HepG2 (cell line): ENCODE measurements at regions not wholly inside any gene's neighbourhood (a gene's known extent, or its start where the extent isn't known, plus 50 kb on each side); places are given as distances from the start of the nearest gene placed in this dataset.

Experiments used
- ATAC-seq: fragments of 200-7000 bp; cut with Tn5 transposase; 3 replicates; pipeline ENCODE4 v1.9.1; 2020; ENCODE audit warnings: mild to moderate bottlenecking, moderate library complexity
- BruUV-seq: library from RNA; stranded (reverse); fragments of 400-500 nt; replicated peaks from 2 replicates; lab custom pipeline; 2021; lab: Mats Ljungman, UMichigan
- CTCF ChIA-PET: fragments of 300-600 bp; formaldehyde crosslinking; extraction: SDS; loops from one replicate; lab custom pipeline; 2021; ENCODE audit warnings: low total read pairs, inconsistent platforms, low intra/inter-chr PET ratio; lab: Yijun Ruan, JAX
- POLR2A ChIA-PET: fragments of 350-600 bp; sonication (Branson Sonifier 250); formaldehyde crosslinking; loops from one replicate; lab custom pipeline; 2020; ENCODE audit warnings: antibody characterized with exemption, inconsistent platforms; lab: Yijun Ruan, JAX
- DNase-seq: peaks from one replicate; pipeline ENCODE4 v3.0.0-alpha.2; 2015; ENCODE audit warnings: low spot score
- FAIRE-seq: peaks from 3 replicates; lab custom pipeline; 2011; peaks lifted over from hg19 to GRCh38; lab: Jason Lieb, UNC
- H2AFZ ChIP-seq: one replicate; pipeline ENCODE4 v1.6.1; 2011; ENCODE audit warnings: low read length, inconsistent platforms
- H3K27ac ChIP-seq: fragments of 300-600 bp; 3 replicates; pipeline ENCODE4 v1.8.0; 2011; ENCODE audit warnings: mixed run types, mild to moderate bottlenecking, mixed read lengths, low read length, inconsistent platforms; ENCODE audit not compliant: insufficient read depth; ENCODE audit errors: extremely low read length
- H3K27me3 ChIP-seq, 2 experiments: fragments of 200-600 bp in 1 of 2; 2 replicates in 1 of 2; 3 replicates in 1 of 2; pipeline versions ENCODE4 v1.6.0 to v1.8.0; 2011; ENCODE audit warnings: low read length in 2 of 2, mild to moderate bottlenecking in 2 of 2, moderate library complexity in 2 of 2, inconsistent platforms in 1 of 2; ENCODE audit not compliant: insufficient read depth in 2 of 2, control insufficient read depth in 1 of 2
- H3K36me3 ChIP-seq, 2 experiments: fragments of 200-600 bp in 1 of 2; replicated peaks in 1 of 2; 2 replicates in 1 of 2; 3 replicates in 1 of 2; pipeline versions ENCODE4 v1.5.1 to v1.8.0; 2011; ENCODE audit warnings: low read length in 2 of 2, inconsistent platforms in 1 of 2; ENCODE audit not compliant: insufficient read depth in 2 of 2, control insufficient read depth in 1 of 2
- H3K4me1 ChIP-seq: 2 replicates; pipeline ENCODE4 v1.5.1; 2012; ENCODE audit warnings: low read length, inconsistent platforms; ENCODE audit not compliant: insufficient read depth
- H3K4me2 ChIP-seq: 2 replicates; pipeline ENCODE4 v1.6.0; 2011; ENCODE audit warnings: low read depth, low read length, inconsistent platforms
- H3K4me3 ChIP-seq, 3 experiments: fragments of 200-600 bp in 1 of 3; sonication (generic), shearing (Covaris generic) in 1 of 3; replicated peaks in 1 of 3; 2 replicates each; pipeline ENCODE4 v1.5.1; 2011 to 2016; ENCODE audit warnings: low read length in 3 of 3, inconsistent platforms in 2 of 3, low read depth in 2 of 3, mild to moderate bottlenecking in 2 of 3, control low read depth in 1 of 3, mixed read lengths in 1 of 3; ENCODE audit not compliant: insufficient read depth in 1 of 3
- H3K79me2 ChIP-seq: one replicate; pipeline ENCODE4 v1.6.1; 2011; ENCODE audit warnings: low read length, inconsistent platforms; ENCODE audit not compliant: insufficient read depth
- H3K9ac ChIP-seq: 2 replicates; pipeline ENCODE4 v1.6.0; 2011; ENCODE audit warnings: mild to moderate bottlenecking, low read depth, low read length, inconsistent platforms; ENCODE audit not compliant: insufficient read depth
- H3K9me3 ChIP-seq: 2 replicates; pipeline ENCODE4 v1.5.1; 2012; ENCODE audit warnings: mild to moderate bottlenecking, low read length
- H4K20me1 ChIP-seq: 2 replicates; pipeline ENCODE4 v1.6.0; 2011; ENCODE audit warnings: inconsistent platforms, mild to moderate bottlenecking, low read length, moderate library complexity; ENCODE audit not compliant: insufficient read depth
- ARNT2 ChIP-seq: sonication (generic); formaldehyde crosslinking; IDR thresholded peaks from 2 replicates; pipeline ENCODE4 v1.8.0; 2022; ENCODE audit warnings: mild to moderate bottlenecking, low read depth, missing genetic modification reagents, moderate library complexity
- CAMTA2 ChIP-seq: sonication (generic); formaldehyde crosslinking; IDR thresholded peaks from 2 replicates; pipeline ENCODE4 v1.4.0; 2020; ENCODE audit warnings: mild to moderate bottlenecking, missing genetic modification reagents, borderline replicate concordance
- CBX5 ChIP-seq: sonication (generic); formaldehyde crosslinking; IDR thresholded peaks from 2 replicates; pipeline ENCODE4 v1.4.0; 2020; ENCODE audit warnings: missing genetic modification reagents, borderline replicate concordance
- IRF1 ChIP-seq: sonication (generic); formaldehyde crosslinking; IDR thresholded peaks from 2 replicates; pipeline ENCODE4 v1.4.0; 2020; ENCODE audit warnings: low read depth, mild to moderate bottlenecking, missing genetic modification reagents
- MED13 ChIP-seq: sonication (generic); formaldehyde crosslinking; IDR thresholded peaks from 2 replicates; pipeline ENCODE4 v1.5.0; 2020; ENCODE audit warnings: missing genetic modification reagents
- MEIS2 ChIP-seq: sonication (generic); formaldehyde crosslinking; IDR thresholded peaks from 2 replicates; pipeline ENCODE4 v1.9.0; 2021; ENCODE audit warnings: mild to moderate bottlenecking, missing genetic modification reagents
- MLXIP ChIP-seq: sonication (generic); formaldehyde crosslinking; IDR thresholded peaks from 2 replicates; pipeline ENCODE4 v1.9.0; 2021; ENCODE audit warnings: missing genetic modification reagents, borderline replicate concordance
- RBM22 ChIP-seq: fragments of 200-400 bp; formaldehyde crosslinking; optimal IDR thresholded peaks from 2 replicates; pipeline ENCODE3; 2017; ENCODE audit warnings: mild to moderate bottlenecking, low read length, moderate library complexity
- RCOR2 ChIP-seq: IDR thresholded peaks from 2 replicates; pipeline ENCODE4 v1.6.1; 2016; ENCODE audit warnings: missing biosample characterization, missing genetic modification reagents
- REST ChIP-seq, 2 experiments: IDR thresholded peaks; 2 replicates each; pipeline ENCODE4 v1.6.1; 2011 to 2012; ENCODE audit warnings: low read length in 2 of 2, borderline replicate concordance in 1 of 2, low read depth in 1 of 2, mild to moderate bottlenecking in 1 of 2, moderate library complexity in 1 of 2
- SIX1 ChIP-seq: sonication (generic); formaldehyde crosslinking; IDR thresholded peaks from 2 replicates; pipeline ENCODE4 v1.4.0; 2020; ENCODE audit warnings: missing genetic modification reagents, borderline replicate concordance
- XRCC5 ChIP-seq: fragments of 200-400 bp; formaldehyde crosslinking; optimal IDR thresholded peaks from 2 replicates; pipeline ENCODE3; 2017; ENCODE audit warnings: mild to moderate bottlenecking, low read length
- ZNF562 ChIP-seq: sonication (generic); formaldehyde crosslinking; IDR thresholded peaks from 2 replicates; pipeline ENCODE4 v1.8.0; 2022; ENCODE audit warnings: missing genetic modification reagents, borderline replicate concordance
- ZNF780A ChIP-seq: sonication (generic); formaldehyde crosslinking; IDR thresholded peaks from 2 replicates; pipeline ENCODE4 v1.8.0; 2022; ENCODE audit warnings: mild to moderate bottlenecking, missing genetic modification reagents, moderate library complexity
- ZNF883 ChIP-seq: sonication (generic); formaldehyde crosslinking; IDR thresholded peaks from 2 replicates; pipeline ENCODE4 v1.5.1; 2020; ENCODE audit warnings: mild to moderate bottlenecking, missing genetic modification reagents; ENCODE audit errors: not compliant biosample characterization
- WGBS: methylation state at CpG from one replicate; pipeline ENCODE4 v1.1.6; 2017; ENCODE audit warnings: low lambda C conversion rate; 5-methylcytosine and 5-hydroxymethylcytosine counted together
- in situ Hi-C: cut with HindIII; loops from 2 replicates; pipeline ENCODE4 v1.10.0; 2017; ENCODE audit warnings: low pct_unique_long_range_greater_than_20kb; ENCODE audit not compliant: extremely low pct_ligation_motif_present
- intact Hi-C: fragments of 100-400 bp; cut with micrococcal nuclease; formaldehyde crosslinking; loops from one replicate; pipeline ENCODE4 v1.10.0; 2022; ENCODE audit not compliant: unreplicated experiment
- TF ChIP-seq, protein P1 (sequence below): sonication (generic); formaldehyde crosslinking; IDR thresholded peaks from 2 replicates; pipeline ENCODE4 v1.5.1; 2020; ENCODE audit warnings: missing genetic modification reagents, mild to moderate bottlenecking, borderline replicate concordance

- Histone ChIP-seq H3K79me2 (no peaks in the 10 kb centered on the region), H2AFZ (no peak overlapping the region), H4K20me1 (no peaks in the 10 kb centered on the region), H3K36me3 (no peaks in the 10 kb centered on the region), H3K27ac (no peak overlapping the region), H3K9me3 (no peaks in the 10 kb centered on the region), H3K4me1 (no peaks in the 10 kb centered on the region), H3K4me3 (no peak overlapping the region), H3K9ac (no peak overlapping the region), H3K4me2 (no peak overlapping the region), H3K27me3 (no peaks in the 10 kb centered on the region)
- no peak for FAIRE-seq
- no TSS peak for BruUV-seq
- POLR2A ChIA-PET: no interaction called here
- CTCF ChIA-PET: no interaction called here
- in situ Hi-C loops: no loop called here
- peak; percentile 99 for ATAC-seq
- WGBS: no CpG with 5 or more reads among the region's 2 CpGs
- intact Hi-C loops: no loop called here
- peak; percentile 34 for DNase-seq
- TF ChIP-seq CAMTA2 (CRISPR knock-in tag) (no peak), RCOR2 (CRISPR knock-in tag) (no peak), SIX1 (CRISPR knock-in tag) (no peak), XRCC5 (peak; percentile 60), MEIS2 (CRISPR knock-in tag) (no peak), ZNF883 (CRISPR knock-in tag) (no peak), ZNF562 (CRISPR knock-in tag) (no peak), ZNF780A (no peak), IRF1 (CRISPR knock-in tag) (no peak), MED13 (CRISPR knock-in tag) (no peak), CBX5 (CRISPR knock-in tag) (no peak), MLXIP (CRISPR knock-in tag) (no peak), ARNT2 (CRISPR knock-in tag) (no peak), REST (IDR thresholded peaks at IDR 0.05; ENCODE audit: borderline replicate concordance in 1 of 2, low read depth in 1 of 2, low read length in 2 of 2) (no peak), RBM22 (no peak)
- TF ChIP-seq, protein P1, sequence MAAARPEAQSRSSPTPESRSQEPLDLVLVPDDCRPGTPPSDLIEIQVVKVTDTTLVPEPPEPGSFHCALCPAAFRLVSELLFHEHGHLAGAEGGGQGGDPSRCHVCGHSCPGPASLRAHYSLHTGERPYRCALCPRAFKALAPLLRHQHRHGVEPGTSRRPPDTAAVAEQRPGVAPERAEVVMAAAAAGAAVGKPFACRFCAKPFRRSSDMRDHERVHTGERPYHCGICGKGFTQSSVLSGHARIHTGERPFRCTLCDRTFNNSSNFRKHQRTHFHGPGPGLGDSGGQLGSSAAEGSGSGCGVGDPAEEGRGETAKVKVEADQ: no peak
Measured at GRCh38 chr7:12518920-12519681, 51.4 kb upstream of the SCIN start.
